ENCODE measurements at regions not wholly inside any gene's neighbourhood (a gene's known extent, or its start where the extent isn't known, plus 50 kb on each side); places are given as distances from the start of the nearest gene placed in this dataset.

DNA sequence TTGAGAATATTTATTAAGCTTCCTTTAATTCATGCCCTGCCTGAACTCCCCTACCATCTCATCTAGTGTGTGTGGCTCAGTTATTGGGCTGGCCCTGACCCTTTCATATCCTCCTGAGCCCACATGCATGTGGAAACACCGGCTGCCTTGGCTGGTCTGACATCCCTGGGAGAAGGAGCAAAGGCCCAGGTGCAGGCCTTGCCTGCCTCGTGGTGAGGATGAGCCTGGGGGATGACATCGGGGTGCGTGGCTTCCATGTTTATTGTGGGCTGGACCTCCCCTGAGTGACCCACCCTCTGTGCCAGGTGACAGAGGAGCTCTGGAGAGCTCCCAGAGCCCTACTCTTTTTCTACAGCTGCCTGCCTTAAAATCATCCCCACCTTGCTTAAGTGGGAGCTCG is 69.1 kb downstream of the FOXA2 start:
- TF ChIP-seq, protein P1, sequence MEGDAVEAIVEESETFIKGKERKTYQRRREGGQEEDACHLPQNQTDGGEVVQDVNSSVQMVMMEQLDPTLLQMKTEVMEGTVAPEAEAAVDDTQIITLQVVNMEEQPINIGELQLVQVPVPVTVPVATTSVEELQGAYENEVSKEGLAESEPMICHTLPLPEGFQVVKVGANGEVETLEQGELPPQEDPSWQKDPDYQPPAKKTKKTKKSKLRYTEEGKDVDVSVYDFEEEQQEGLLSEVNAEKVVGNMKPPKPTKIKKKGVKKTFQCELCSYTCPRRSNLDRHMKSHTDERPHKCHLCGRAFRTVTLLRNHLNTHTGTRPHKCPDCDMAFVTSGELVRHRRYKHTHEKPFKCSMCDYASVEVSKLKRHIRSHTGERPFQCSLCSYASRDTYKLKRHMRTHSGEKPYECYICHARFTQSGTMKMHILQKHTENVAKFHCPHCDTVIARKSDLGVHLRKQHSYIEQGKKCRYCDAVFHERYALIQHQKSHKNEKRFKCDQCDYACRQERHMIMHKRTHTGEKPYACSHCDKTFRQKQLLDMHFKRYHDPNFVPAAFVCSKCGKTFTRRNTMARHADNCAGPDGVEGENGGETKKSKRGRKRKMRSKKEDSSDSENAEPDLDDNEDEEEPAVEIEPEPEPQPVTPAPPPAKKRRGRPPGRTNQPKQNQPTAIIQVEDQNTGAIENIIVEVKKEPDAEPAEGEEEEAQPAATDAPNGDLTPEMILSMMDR (IDR thresholded peaks at IDR 0.05): no peak
- TF ChIP-seq POLR2A (IDR thresholded peaks at IDR 0.05): no peak

Measured in breast epithelium (tissue), 3 donors.